Activated CD4-positive, alpha-beta T cell treated with anti-CD3 and anti-CD28 coated beads, Interleukin-10, Interleukin-2, amounts not matched to agents 100 ng/mL and 50 ng/mL, durations not matched to agents 16 hours and 8 hours (primary cell): ENCODE measurements at regions not wholly inside any gene's neighbourhood (a gene's known extent, or its start where the extent isn't known, plus 50 kb on each side); places are given as distances from the start of the nearest gene placed in this dataset.
"Not testable (repeated sequence)": the region's sequence is repeated elsewhere in the genome, so short reads cannot be mapped to it uniquely, and the experiment has no call there.

Experiments used
- DNase-seq: peaks from one replicate; pipeline ENCODE4 v3.0.0-alpha.2; 2020

- no peak for DNase-seq
Observed at GRCh38 chr4:1558205-1558604, 125.9 kb downstream of the FAM53A start.

- no peak for DNase-seq
Observed at GRCh38 chr4:1557221-1557597, 126.9 kb downstream of the FAM53A start.

DNA sequence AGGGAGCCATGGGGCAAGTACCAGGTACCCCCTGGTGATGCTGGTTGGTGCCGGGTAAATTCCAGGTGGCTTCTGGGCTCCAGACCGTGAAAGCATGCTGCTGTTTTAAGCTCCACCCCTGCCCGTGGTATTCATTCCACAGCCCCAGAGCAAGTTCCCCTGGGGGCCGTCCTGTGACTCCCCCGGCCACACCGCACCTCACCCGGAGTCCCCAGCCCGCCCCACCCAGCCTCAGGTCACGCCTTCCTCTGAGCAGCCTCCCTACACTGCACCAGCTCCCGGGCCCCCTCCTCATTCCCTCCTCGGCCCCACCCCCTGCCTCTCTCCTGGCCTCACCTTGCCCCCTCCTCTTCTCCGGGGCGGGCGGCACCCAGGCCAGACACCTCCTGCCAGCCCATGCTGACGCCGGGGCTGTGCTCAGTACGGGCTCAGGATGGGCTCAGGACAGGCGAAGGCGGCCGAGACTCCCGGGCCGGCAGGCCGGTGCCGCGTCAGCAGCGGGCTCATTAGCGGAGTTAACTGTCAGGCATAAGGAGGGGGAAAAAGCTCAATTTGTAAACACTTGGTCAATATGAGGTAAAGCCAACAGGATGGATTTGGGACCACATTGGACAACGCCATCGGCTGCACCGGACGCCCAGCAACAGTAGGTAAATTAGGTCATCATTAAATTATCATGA lies 127.4 kb downstream of the FAM53A start:
- no peak for DNase-seq

DNA sequence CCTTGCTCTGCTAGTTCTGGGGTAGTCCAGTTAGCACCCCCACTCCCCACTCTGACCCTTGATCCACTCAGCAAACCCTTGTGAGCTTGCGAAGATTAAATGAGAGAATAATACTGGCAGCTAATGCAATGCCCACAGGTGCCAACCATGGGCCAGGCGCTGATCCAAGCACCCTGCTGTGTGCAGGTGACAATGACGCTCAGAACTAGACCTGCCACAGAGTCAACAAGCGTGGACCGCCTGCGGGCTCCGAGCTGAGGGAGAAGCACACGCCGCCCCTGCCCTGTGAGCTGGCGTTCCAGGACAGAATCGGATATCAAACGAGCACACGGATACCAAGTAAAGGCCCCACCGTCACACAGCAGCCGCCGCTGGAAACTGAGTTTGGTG lies 129.2 kb downstream of the FAM53A start:
- no peak for DNase-seq

GRCh38 chr4:1554246-1554875 lies 129.8 kb downstream of the FAM53A start:
- no peak for DNase-seq

- DNase-seq: no peak
Observed at GRCh38 chr4:1553365-1553764, 130.7 kb downstream of the FAM53A start.

- DNase-seq: no peak
Observed at GRCh38 chr4:1552451-1552850, 131.7 kb downstream of the FAM53A start.

DNA sequence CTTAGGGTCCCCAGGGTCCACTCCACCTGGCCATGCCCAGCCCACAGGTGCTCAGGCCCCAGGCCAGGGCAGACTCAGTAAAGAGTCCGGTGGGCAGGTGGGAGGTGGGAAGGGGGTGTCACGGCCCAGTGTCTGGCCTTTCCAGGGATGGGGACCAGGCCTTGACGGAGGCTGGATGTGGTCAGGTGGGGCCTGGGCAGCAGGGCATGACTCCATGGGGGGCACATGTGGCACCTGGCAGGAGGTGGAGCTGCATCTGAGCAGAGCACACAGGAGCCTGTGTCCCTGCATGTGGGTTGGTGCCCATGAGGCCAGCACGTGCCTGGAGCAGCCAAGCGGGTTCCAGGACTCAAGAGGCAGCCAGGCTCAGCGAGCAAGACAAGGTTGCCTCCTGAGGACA lies 132.9 kb downstream of the FAM53A start:
- DNase-seq: no peak

DNA sequence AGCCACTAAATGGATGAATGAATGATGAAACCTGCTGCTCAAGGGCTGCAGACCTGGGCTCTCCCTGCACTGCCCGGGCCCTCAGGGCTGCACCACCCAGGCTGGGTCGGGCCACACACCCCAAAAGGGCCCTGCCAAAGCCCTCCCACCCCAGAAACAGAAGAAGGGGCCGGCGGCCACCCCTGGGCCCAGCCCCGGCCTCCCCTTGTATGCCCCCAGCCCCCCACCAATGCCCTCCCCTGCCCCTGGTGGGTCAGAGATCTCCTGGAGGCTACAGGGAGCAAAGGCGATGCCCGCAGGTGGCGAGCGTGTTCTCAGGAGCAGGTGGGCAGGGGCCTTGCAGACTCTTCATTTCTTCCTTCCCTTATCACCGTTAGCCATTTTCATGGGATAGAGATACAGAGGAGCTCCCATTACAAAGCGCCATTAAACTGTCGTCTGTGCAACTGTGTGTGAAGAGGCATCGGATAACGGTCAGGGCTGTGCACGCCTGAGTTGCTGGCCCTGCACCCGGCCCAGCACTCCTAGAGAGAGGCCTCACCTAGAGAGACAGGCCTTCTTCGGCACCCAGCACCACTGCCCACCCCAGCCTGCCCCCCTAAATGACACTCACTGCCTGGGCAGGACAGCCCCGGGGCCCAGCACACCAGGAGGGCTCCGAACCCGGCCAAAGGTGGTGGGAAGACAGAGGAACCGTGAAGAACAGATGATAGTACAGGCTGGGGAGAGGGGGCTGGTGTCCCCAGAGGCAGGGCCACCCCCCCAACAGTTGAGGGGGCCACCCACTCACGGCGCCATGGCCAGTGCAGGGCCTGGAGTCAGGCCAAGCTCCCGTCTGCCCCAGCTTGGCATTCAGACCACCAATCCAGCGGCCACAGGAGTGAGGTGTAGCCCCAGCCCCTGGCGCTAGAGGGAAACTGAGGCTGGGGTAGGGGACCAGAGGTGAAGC lies 133.7 kb downstream of the FAM53A start:
- DNase-seq: no peak

- no peak for DNase-seq
Observed at GRCh38 chr4:1549638-1550035, 134.5 kb downstream of the FAM53A start.

DNA sequence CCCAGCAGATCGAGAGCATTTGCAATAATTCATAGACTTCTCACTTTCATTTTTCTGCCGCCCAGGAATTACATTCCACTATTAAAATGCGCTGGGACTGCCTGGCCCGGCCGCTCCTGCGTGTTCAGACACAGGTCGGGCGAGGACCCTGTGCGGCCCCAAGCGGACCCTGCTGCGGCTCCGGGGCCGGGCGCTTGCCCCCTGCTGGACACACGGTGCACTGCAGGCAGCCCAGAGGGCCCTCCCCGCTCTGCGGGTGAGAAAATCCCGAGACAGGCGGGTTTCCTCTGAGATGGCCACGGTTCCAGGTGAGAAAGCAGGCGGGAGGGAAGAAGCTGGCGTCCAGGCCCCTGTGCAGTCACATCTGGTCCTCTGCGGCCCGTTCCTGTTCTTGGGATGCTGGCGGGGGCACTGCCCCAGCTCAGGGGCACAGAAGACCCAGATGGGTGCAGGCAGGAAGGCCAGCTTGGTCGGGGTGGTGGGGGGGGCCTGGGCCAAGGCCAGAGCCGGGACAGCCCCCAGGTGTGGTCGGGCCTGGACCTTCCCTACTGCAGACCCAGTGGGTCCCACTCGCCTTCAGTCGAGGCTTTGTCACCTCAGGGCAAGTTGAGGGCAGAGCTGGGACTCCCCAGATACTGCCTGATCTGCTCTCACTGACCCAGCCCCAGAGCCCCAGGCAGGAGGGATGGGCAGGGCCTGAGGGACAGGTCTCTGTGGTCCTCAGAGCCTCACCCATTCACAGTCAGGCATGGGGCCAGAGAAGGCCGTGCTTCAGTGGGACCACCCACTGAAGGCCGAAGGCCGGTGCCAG lies 135.1 kb downstream of the FAM53A start:
- peak; percentile 53 for DNase-seq

DNA sequence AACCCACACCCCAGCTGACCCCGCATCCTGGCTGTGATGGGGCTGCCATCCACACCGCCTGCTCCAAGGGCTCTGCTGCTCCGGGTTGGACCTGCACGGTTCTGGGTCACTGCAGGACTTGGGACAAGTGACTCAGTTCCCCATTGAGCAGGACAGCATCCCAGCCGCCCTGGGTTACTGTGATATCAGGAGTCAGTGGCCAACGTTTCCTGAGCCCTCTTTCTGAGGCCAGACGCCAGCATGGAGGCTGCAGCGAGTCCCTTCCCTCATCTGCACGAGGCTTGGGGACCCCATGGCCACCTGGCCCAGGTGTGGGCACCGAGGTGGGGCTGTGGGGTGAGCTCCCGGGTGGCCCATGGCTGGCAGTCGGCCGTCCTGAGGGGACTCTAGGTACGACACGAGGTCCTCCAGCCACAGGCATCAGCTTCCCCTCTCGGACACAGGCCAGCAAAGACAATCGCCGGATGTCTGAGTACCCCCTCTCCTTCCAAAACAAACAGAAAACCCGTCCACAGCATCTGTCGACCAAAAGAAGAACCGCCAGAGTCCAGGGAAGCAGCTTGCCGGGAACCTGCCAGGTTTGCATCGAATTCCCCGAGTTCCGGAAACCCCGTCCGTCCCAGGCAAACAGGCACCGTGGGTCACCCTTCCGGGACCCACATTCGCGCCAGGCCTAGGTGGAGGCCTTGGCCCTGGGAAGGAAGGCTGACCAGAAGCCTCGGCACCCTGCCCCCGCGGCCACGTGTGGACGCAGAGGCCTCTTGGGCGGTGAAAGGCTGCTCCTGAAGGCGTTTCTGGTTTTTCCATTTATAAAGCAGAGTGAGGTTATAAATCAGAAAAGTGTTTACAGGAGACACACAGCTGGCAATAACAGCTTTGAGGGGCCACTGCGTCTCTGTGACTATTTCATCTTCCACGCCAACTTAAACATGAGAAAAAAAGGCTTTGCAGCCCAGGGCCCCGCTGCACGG lies 136.0 kb downstream of the FAM53A start:
- no peak for DNase-seq

DNA sequence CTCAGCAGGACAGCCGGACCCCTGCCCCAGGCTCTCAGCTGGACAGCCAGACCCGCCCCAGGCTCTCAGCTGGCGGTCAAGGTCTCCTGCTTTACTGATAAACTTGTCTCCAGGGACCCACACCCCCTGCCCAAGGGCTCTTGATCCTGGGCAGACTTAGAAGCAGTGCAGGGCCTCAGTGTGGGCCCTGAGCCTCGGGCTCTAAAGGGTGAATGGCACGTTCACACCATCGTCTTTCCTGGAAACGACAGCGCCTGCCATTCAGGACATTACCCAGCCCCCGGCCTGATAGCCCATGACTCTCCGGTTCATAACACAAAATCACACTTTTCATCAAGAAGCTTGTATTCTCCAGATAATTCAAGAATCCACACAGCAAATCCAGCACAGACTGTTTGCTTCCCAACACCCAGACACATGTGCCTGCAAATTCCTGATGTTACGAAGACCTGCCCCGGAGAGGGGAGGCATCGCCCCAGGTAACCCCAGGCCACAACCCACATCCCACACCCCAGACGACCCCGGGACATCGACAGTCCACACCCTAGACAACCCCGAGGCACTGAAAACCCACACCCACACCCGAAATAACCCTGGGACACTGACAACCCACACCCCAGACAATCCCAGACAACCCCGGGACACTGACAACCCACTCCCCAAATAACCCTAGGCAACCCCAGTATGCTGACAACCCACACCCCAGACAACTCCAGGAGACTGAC lies 136.8 kb downstream of the FAM53A start:
- DNase-seq: no peak

- DNase-seq: no peak
Observed at GRCh38 chr4:1544861-1545281, 138.6 kb upstream of the NKX1-1 start.

DNA sequence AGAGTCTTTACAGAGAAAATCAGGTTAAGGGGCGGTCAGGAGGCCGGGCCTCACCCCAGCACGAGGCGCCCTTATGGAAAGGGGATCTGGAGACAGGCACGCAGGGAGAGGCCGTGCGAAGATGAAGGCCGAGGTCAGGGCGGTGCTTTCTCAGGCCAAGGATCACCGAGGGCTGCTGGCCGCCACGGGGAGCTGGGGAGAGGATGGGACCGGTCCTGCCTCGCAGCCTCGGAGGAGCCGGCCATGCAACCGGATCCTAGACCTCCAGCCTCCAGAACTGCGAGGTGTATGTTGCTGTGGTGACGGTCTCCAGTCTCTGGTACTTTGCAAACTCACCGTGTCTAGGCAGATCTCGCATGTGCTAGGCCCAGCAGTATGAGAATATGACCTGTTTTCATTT lies 138.2 kb upstream of the NKX1-1 start:
- not testable (repeated sequence) for DNase-seq

- DNase-seq: no peak
Observed at GRCh38 chr4:1543976-1544375, 137.7 kb upstream of the NKX1-1 start.

DNA sequence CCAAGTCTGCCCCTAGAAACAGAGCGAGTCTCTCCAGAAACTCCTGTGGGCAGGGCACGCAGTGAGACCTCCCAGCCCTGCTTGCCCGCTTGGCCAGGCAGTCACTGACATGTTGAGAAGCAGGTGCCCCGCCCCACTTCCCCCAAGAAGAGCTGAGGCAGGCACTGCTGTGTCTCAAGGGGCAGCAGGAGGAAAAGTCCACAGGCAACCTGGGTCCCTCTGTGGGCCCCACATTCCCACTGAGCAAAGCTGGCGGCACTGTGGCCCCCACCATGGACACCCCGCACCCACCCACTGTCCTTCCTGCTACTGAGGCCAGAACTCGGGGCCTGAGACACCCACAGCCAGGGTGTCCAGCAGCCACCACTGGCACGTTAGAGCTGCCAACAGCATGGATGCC lies 137.3 kb upstream of the NKX1-1 start:
- no peak for DNase-seq

GRCh38 chr4:1542516-1543320 lies 136.5 kb upstream of the NKX1-1 start:
- DNase-seq: no peak

GRCh38 chr4:1542226-1542490 lies 135.9 kb upstream of the NKX1-1 start:
- DNase-seq: no peak

DNA sequence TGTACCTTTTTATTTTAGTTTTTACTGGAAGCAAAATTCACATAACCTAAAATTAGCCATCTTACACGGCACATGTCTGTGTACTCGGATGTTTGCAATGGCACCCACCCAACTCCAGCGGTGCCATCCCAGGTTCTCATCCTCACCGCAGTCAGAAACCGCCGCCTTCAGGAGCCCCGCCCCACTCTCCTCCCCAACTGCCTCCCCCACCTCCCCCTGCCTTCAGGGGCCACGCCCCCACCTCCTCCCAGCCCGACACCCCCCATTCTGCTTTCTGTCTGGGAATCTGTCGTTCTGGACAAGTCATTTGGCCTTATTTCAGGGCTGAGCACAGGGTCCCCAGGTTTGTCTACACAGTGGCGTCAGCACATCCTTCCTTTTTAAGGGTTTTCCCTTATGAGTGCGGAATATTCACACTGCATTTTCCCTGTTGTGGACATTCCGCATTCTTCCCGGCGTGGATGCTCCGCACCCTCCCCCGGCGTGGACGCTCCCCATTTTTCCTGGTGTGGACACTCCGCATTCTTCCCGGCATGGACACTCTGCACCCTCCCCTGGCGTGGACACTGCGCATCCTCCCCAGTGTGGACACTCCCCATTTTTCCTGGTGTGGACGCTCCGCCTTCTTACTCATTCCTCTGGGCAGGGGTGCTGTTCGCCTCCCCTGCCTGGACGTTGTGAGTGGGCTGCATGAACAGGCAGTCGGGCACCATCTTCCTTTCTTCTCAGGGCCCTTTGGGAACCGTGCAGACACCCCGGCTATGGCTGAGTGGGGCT lies 135.4 kb upstream of the NKX1-1 start:
- DNase-seq: no peak
